GM10266 (cell line): ENCODE measurements at regions not wholly inside any gene's neighbourhood (a gene's known extent, or its start where the extent isn't known, plus 50 kb on each side); places are given as distances from the start of the nearest gene placed in this dataset.
A peak's percentile ranks its signal among the peaks of the same experiment; 100 is the strongest.

ENCODE experiments used
- DNase-seq: peaks from one replicate; pipeline ENCODE4 v3.0.0; 2012; ENCODE audit errors: extremely low spot score
- TF ChIP-seq, protein P1 (sequence below): IDR thresholded peaks from 2 replicates; pipeline ENCODE4 v1.5.1; 2012; ENCODE audit warnings: mild to moderate bottlenecking, low read depth; ENCODE audit not compliant: control insufficient read depth, insufficient read depth; ENCODE audit errors: missing control alignments

DNA sequence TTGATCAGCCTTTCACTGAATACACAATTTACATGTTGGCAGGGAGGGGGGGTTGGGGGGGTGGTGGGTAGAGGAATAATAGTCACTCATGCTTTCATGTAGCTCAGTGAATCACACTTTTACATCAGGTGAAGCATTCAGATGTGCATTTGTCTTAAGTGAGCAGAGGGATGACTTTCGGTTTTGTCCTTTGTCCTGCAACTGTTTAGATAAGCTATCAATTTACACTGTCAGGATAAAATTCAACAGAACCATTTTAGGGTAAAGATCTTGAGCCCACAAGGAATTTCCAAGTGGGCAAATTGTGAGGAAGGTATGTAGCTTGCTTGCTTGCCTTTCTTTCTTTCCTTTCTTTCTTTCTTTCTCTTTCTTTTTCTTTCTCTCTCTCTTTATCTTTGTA is 576.2 kb downstream of the MTRR start:
- DNase-seq = no peak
- TF ChIP-seq, protein P1, sequence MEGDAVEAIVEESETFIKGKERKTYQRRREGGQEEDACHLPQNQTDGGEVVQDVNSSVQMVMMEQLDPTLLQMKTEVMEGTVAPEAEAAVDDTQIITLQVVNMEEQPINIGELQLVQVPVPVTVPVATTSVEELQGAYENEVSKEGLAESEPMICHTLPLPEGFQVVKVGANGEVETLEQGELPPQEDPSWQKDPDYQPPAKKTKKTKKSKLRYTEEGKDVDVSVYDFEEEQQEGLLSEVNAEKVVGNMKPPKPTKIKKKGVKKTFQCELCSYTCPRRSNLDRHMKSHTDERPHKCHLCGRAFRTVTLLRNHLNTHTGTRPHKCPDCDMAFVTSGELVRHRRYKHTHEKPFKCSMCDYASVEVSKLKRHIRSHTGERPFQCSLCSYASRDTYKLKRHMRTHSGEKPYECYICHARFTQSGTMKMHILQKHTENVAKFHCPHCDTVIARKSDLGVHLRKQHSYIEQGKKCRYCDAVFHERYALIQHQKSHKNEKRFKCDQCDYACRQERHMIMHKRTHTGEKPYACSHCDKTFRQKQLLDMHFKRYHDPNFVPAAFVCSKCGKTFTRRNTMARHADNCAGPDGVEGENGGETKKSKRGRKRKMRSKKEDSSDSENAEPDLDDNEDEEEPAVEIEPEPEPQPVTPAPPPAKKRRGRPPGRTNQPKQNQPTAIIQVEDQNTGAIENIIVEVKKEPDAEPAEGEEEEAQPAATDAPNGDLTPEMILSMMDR = no peak

DNA sequence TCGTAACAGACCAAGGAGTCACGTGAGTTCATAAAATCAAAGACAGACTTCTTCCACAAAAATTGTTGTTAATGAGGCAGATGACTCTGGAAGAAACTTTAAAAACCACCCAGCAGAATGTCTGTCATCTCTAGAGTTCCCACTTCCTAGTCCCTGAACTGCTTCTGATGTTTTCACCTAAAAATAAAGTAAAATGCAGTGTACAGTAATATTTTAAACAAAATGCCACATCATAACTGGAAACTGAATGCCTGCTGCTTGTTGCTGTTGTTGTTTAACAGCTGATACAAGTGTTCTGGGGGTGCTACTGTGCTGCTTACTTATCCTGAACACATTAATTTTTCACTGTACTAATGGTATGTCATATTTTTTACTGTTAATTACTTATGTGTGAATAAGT is 577.2 kb downstream of the MTRR start:
- TF ChIP-seq, protein P1 = no peak
- DNase-seq = no peak

DNA sequence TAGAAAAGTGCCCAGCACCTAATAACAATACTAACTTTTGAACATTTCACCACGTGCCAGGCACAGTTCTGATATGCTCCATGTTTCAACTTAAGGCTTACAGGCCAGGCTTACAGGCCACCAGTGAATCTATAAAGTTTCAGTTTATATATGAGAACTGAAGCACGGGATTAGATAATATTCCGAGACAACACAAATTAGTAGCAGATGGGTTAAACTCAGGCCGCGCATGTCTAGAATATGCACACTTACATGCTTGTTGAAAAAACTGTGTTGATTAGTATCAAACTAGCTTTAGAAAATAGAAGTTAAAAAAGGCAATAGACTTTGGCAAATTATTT is 587.9 kb downstream of the MTRR start:
- DNase-seq = no peak
- TF ChIP-seq, protein P1 = no peak

DNA sequence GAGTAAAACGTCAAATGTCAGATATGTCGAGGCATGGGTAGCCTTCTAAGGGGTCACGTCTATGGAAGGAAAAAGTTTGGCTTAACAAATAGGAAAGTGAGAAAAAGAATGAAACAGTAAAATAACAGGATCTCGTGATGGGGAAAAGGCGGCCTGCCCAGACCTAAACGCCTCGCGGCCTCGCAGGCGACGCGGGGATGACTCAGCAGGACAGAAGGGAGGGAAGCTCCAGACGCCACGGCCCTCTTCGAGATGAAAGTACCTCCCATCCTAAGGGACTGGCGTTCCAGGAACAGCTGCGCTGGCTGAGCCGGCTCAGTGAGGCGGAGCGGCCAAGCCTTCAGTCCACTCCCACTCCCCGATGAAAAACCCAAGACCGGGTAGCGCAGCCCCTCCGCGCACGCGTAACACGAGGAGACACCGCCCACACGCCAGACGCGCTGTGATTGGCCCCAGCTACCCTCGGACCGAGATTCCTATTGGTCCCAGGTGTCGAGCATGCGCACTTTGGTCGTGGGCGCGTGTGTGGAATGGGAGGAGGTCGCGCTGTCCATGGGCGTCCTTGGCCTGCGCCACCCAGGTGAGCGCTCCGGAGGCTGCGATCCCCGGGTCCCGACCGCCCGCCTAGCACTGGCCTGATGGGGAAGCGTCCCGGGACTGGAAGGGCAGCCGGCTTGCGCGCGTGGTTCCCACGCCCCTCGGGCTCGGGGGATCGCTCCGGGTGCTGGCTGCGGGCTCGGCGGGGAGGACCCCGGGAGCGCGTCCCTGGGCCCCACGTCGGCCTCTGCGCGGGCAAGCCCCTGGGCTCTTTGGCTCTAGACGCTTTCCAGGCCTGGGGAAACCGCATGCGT is 588.5 kb downstream of the MTRR start:
- TF ChIP-seq, protein P1 = no peak
- DNase-seq = peak; percentile 36

DNA sequence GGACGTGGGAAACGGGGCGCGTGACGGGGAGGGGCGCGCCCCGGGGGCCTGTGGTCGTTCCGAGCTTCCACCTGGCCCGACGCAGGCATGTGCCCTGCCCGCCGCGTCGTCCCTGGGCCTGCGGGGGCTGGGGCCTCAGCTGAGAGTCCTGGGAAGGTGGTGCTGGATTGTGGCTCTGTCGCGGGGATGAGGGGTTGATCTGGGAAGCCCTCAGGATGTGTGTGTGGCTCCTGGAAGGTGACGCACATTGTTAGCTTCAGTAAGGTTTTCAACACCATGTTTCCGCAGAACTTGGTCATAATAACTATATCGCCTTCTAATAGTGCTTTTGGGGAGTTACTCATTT is 589.1 kb downstream of the MTRR start:
- TF ChIP-seq, protein P1 = no peak
- no peak for DNase-seq

DNA sequence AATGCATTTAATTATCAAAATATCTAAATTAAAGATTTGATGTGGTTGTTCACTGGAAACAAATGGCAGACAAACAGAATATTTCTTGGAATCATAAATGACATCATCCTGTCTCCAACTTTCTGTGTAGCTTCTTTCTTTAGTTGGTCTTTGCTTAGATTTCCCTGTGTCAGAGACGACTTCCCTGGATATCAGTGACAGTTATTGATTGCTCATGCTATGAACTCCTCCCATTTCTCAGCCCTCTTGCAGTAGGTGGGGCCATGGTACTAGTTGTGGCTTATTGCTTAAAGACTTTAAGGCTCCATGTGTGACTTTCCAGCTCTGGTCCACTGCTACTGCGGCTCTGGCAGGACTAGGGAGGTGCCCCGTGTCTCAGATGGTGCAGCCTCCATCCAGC is 592.6 kb downstream of the MTRR start:
- TF ChIP-seq, protein P1 = no peak
- DNase-seq = no peak

DNA sequence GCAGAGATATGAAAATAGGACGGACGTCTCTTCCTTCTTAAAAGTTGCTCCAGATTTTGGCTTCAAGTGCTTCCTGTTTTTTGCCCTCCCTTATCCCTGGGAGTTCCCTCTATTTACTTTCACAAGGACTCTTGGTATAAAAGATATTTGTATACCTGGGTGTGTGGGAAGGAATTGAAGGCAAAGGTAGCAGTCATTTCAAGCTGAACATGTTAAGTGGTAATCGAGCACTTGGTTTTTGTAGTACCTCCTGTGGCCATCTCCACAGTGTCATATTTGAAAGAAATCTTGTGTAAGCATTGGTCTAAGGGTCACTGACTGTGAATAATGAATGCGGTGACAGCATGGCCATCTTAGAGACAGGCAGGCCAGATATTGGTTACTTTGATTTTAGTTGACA is 593.6 kb downstream of the MTRR start:
- TF ChIP-seq, protein P1 = no peak
- no peak for DNase-seq
